HG03039 (cell line): ENCODE measurements at regions not wholly inside any gene's neighbourhood (a gene's known extent, or its start where the extent isn't known, plus 50 kb on each side); places are given as distances from the start of the nearest gene placed in this dataset.

Experiments used
- ATAC-seq: cut with Tn5 transposase; IDR thresholded peaks from one replicate; pipeline ENCODE4 v1.9.1; 2021; ENCODE audit warnings: mild to moderate bottlenecking, moderate library complexity; ENCODE audit not compliant: unreplicated experiment

- ATAC-seq = no peak
These were observed 63.8 kb upstream of the RXFP2 start for GRCh38 chr13:31675440-31675953.

GRCh38 chr13:31681133-31681532, 58.2 kb upstream of the RXFP2 start:
- no peak for ATAC-seq

- no peak for ATAC-seq
These were observed 54.9 kb upstream of the RXFP2 start for GRCh38 chr13:31684466-31684865.

GRCh38 chr13:31686670-31687425, 52.5 kb upstream of the RXFP2 start:
- no peak for ATAC-seq
